ENCODE measurements at regions not wholly inside any gene's neighbourhood (a gene's known extent, or its start where the extent isn't known, plus 50 kb on each side); places are given as distances from the start of the nearest gene placed in this dataset.

DNA sequence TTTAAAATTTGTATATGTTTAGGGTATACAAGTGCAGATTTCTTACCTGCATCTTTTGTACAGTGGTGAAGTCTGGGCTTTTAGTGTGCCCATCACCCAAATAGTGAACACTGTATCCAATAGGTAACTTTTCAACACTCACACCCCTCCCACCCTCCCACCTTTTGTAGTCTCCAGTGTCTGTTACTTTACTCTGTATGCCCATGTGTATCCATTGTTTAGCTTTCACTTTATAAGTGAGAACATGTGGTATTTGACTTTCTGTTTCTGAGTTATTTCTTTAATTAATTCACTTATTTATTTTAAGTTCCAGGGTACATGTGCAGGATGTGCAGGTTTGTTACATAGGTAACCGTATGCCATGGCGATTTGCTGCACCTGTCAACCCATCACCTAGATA, 124.8 kb upstream of the NEO1 start:
- H3K27ac ChIP-seq (ENCODE audit: low read length in 2 of 2) = no peak overlapping the region
- H3K27me3 ChIP-seq (replicated peaks in 1 of 4; ENCODE audit: control extremely low read depth in 1 of 4, control insufficient read depth in 3 of 4, insufficient read depth in 4 of 4, low read length in 3 of 4) = peaks cover 0 to 6% (median 3%) of the 10 kb centered on the region in 4 experiments
- no peaks in the 10 kb centered on the region for H3K36me3 ChIP-seq (replicated peaks in 1 of 2; ENCODE audit: control extremely low read depth in 1 of 2, control insufficient read depth in 1 of 2, extremely low read depth in 1 of 2, insufficient read depth in 2 of 2, low read length in 1 of 2)
- ChIA-PET CTCF (no interaction called here), POLR2A (no interaction called here)
- H3K9me3 ChIP-seq (ENCODE audit: control extremely low read depth in 1 of 3, control insufficient read depth in 2 of 3, insufficient read depth in 1 of 3, low read length in 2 of 3) = no peaks in the 10 kb centered on the region
- H3K4me2 ChIP-seq (replicated peaks; ENCODE audit: low read depth, low read length, poor library complexity, severe bottlenecking) = no peak overlapping the region
- H3K4me3 ChIP-seq (ENCODE audit: control extremely low read depth in 1 of 5, extremely low read depth in 1 of 5, insufficient read depth in 1 of 5, low read depth in 2 of 5, low read length in 4 of 5) = no peak overlapping the region
- no peaks in the 10 kb centered on the region for H4K20me1 ChIP-seq (ENCODE audit: control insufficient read depth, insufficient read depth, low read length, poor library complexity, severe bottlenecking)
- Mint-ChIP-seq H3K27me3 (peaks cover 49% of the 10 kb centered on the region), H3K9me3 (ENCODE audit: insufficient read depth) (no peaks in the 10 kb centered on the region), H3K4me3 (no peak overlapping the region), H3K27ac (no peak overlapping the region), H3K4me1 (no peaks in the 10 kb centered on the region)
- DNase-seq = no peak
- no peak overlapping the region for H3K9ac ChIP-seq (ENCODE audit: low read length)
- no peak for ATAC-seq (ENCODE audit: low read depth)
- no CpG with 5 or more reads among the region's 2 CpGs for WGBS (ENCODE audit: insufficient coverage)
- no peak for TF ChIP-seq EZH2 (IDR thresholded peaks at IDR 0.05; ENCODE audit: borderline replicate concordance, insufficient read depth, low read depth, low read length, poor library complexity, severe bottlenecking)
- TF ChIP-seq, protein P1, sequence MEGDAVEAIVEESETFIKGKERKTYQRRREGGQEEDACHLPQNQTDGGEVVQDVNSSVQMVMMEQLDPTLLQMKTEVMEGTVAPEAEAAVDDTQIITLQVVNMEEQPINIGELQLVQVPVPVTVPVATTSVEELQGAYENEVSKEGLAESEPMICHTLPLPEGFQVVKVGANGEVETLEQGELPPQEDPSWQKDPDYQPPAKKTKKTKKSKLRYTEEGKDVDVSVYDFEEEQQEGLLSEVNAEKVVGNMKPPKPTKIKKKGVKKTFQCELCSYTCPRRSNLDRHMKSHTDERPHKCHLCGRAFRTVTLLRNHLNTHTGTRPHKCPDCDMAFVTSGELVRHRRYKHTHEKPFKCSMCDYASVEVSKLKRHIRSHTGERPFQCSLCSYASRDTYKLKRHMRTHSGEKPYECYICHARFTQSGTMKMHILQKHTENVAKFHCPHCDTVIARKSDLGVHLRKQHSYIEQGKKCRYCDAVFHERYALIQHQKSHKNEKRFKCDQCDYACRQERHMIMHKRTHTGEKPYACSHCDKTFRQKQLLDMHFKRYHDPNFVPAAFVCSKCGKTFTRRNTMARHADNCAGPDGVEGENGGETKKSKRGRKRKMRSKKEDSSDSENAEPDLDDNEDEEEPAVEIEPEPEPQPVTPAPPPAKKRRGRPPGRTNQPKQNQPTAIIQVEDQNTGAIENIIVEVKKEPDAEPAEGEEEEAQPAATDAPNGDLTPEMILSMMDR (IDR thresholded peaks at IDR 0.05) = no peak
- no peaks in the 10 kb centered on the region for H3K4me1 ChIP-seq (ENCODE audit: control insufficient read depth in 2 of 2, insufficient read depth in 2 of 2, low read length in 2 of 2)
- intact Hi-C loops (cut with micrococcal nuclease) = no loop called here
- H3K79me2 ChIP-seq (ENCODE audit: control insufficient read depth, insufficient read depth, low read length) = no peaks in the 10 kb centered on the region
- no peak overlapping the region for H2AFZ ChIP-seq (ENCODE audit: insufficient read depth, low read depth, low read length, poor library complexity, severe bottlenecking)

DNA sequence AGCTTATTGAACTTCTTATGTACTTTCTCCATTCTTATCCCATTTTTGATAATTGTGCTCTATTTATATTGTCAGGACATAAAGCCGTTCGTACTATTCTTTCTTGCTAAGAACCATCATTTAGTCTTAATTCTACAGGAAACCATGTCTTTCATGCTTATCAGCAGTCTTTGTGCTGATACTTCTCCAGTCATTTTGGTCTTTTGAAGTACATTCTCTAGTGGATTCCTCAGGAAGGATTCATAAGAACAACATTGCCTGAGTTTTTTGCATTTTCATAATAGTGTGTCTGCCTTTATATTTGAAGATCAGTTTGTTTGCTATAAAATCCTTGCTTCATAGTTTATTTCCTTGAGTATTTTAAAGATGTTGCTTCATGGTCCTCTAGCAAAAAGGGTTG, 126.6 kb upstream of the NEO1 start:
- no peak overlapping the region for H3K4me2 ChIP-seq (replicated peaks; ENCODE audit: low read depth, low read length, poor library complexity, severe bottlenecking)
- Mint-ChIP-seq H3K4me3 (no peak overlapping the region), H3K4me1 (no peaks in the 10 kb centered on the region), H3K27ac (no peak overlapping the region), H3K9me3 (ENCODE audit: insufficient read depth) (no peaks in the 10 kb centered on the region), H3K27me3 (peaks cover 45% of the 10 kb centered on the region)
- ATAC-seq (ENCODE audit: low read depth) (no peak), DNase-seq (no peak)
- H4K20me1 ChIP-seq (ENCODE audit: control insufficient read depth, insufficient read depth, low read length, poor library complexity, severe bottlenecking) = no peaks in the 10 kb centered on the region
- no peak overlapping the region for H3K27ac ChIP-seq (ENCODE audit: low read length in 2 of 2)
- no peak for TF ChIP-seq EZH2 (IDR thresholded peaks at IDR 0.05; ENCODE audit: borderline replicate concordance, insufficient read depth, low read depth, low read length, poor library complexity, severe bottlenecking)
- TF ChIP-seq, protein P1 (IDR thresholded peaks at IDR 0.05) = no peak
- H3K9me3 ChIP-seq (ENCODE audit: control extremely low read depth in 1 of 3, control insufficient read depth in 2 of 3, insufficient read depth in 1 of 3, low read length in 2 of 3) = no peaks in the 10 kb centered on the region
- H3K36me3 ChIP-seq (replicated peaks in 1 of 2; ENCODE audit: control extremely low read depth in 1 of 2, control insufficient read depth in 1 of 2, extremely low read depth in 1 of 2, insufficient read depth in 2 of 2, low read length in 1 of 2) = no peaks in the 10 kb centered on the region
- no CpG with 5 or more reads among the region's 2 CpGs for WGBS (ENCODE audit: insufficient coverage)
- ChIA-PET CTCF (no interaction called here), POLR2A (no interaction called here)
- no peaks in the 10 kb centered on the region for H3K79me2 ChIP-seq (ENCODE audit: control insufficient read depth, insufficient read depth, low read length)
- peaks cover 0 to 8% (median 3%) of the 10 kb centered on the region in 4 experiments for H3K27me3 ChIP-seq (replicated peaks in 1 of 4; ENCODE audit: control extremely low read depth in 1 of 4, control insufficient read depth in 3 of 4, insufficient read depth in 4 of 4, low read length in 3 of 4)
- no peak overlapping the region for H3K9ac ChIP-seq (ENCODE audit: low read length)
- H3K4me1 ChIP-seq (ENCODE audit: control insufficient read depth in 2 of 2, insufficient read depth in 2 of 2, low read length in 2 of 2) = no peaks in the 10 kb centered on the region
- no peak overlapping the region for H3K4me3 ChIP-seq (ENCODE audit: control extremely low read depth in 1 of 5, extremely low read depth in 1 of 5, insufficient read depth in 1 of 5, low read depth in 2 of 5, low read length in 4 of 5)
- intact Hi-C loops (cut with micrococcal nuclease) = no loop called here
- H2AFZ ChIP-seq (ENCODE audit: insufficient read depth, low read depth, low read length, poor library complexity, severe bottlenecking) = no peak overlapping the region

All from B cell (primary cell).